ENCODE measurements at regions not wholly inside any gene's neighbourhood (a gene's known extent, or its start where the extent isn't known, plus 50 kb on each side); places are given as distances from the start of the nearest gene placed in this dataset.
"Not testable (repeated sequence)": the region's sequence is repeated elsewhere in the genome, so short reads cannot be mapped to it uniquely, and the experiment has no call there.

GRCh38 chr5:124614105-124614504 lies 132.3 kb downstream of the ZNF608 start:
- Histone ChIP-seq H3K4me3 (no peak overlapping the region), H3K4me1 (no peaks in the 10 kb centered on the region), H3K27me3 (no peaks in the 10 kb centered on the region), H3K27ac (no peak overlapping the region), H3K36me3 (no peaks in the 10 kb centered on the region), H3K9me3 (no peaks in the 10 kb centered on the region)
- no peak for TF ChIP-seq POLR2A (IDR thresholded peaks at IDR 0.05)
- TF ChIP-seq, protein P1, sequence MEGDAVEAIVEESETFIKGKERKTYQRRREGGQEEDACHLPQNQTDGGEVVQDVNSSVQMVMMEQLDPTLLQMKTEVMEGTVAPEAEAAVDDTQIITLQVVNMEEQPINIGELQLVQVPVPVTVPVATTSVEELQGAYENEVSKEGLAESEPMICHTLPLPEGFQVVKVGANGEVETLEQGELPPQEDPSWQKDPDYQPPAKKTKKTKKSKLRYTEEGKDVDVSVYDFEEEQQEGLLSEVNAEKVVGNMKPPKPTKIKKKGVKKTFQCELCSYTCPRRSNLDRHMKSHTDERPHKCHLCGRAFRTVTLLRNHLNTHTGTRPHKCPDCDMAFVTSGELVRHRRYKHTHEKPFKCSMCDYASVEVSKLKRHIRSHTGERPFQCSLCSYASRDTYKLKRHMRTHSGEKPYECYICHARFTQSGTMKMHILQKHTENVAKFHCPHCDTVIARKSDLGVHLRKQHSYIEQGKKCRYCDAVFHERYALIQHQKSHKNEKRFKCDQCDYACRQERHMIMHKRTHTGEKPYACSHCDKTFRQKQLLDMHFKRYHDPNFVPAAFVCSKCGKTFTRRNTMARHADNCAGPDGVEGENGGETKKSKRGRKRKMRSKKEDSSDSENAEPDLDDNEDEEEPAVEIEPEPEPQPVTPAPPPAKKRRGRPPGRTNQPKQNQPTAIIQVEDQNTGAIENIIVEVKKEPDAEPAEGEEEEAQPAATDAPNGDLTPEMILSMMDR (IDR thresholded peaks at IDR 0.05), result no peak
- no peak for DNase-seq

DNA sequence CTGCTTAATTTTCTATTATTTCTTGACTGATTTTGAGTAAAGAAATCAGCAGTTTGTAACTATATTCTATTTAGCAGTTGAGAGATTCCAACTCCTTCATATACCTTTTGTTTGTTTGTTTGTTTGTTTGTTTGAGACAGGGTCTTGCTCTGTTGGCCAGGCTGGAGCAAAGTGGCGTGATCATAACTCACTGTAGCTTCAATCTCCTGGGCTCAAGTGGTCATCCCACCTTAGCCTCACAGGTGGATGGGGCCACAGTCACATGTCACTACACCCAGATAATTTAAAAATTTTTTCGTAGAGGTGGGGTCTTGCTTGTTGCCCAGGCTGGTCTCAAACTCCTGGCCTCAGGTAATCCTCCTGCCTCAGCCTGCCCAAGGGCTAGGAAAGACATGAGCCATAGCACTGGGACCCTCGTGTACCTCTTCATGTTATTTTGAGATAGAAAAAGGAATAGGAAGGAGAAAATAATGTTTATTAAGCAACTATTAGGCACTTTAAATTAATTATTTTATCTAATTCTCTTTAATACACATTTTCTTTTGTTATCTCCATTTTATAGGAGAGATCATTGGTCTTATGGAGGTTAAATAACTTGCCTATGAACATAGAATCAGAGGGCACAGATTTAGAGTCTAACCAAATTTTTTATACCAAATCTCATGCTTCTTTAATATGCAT lies 133.0 kb downstream of the ZNF608 start:
- Histone ChIP-seq H3K27me3 (no peaks in the 10 kb centered on the region), H3K27ac (no peak overlapping the region), H3K9me3 (no peaks in the 10 kb centered on the region), H3K4me1 (no peaks in the 10 kb centered on the region), H3K4me3 (no peak overlapping the region), H3K36me3 (no peaks in the 10 kb centered on the region)
- no peak for DNase-seq
- TF ChIP-seq, protein P1 (IDR thresholded peaks at IDR 0.05), result no peak
- no peak for TF ChIP-seq POLR2A (IDR thresholded peaks at IDR 0.05)

DNA sequence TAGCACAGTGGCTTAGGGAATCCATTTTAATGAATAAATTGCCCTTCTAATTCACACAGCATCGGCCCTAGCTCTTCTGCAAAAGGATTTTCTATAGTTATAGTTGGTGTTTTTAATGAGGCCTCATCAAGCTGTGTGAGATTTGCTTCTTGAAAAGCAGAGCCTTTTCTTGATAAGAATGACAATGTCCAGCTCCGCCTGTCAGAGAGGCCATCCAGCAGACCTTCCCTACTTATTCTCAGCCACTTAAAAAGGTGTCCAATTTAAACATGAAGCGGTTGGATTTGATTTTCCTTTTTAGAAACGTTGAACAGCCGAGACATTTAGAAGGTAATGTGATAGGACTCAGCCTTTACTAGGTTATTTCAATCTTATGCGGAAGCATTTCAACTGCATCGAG lies 134.4 kb downstream of the ZNF608 start:
- Histone ChIP-seq H3K9me3 (no peaks in the 10 kb centered on the region), H3K36me3 (no peaks in the 10 kb centered on the region), H3K4me3 (no peak overlapping the region), H3K27me3 (no peaks in the 10 kb centered on the region), H3K4me1 (no peaks in the 10 kb centered on the region), H3K27ac (no peak overlapping the region)
- DNase-seq, result no peak
- no peak for TF ChIP-seq POLR2A (IDR thresholded peaks at IDR 0.05)
- TF ChIP-seq, protein P1 (IDR thresholded peaks at IDR 0.05), result no peak

DNA sequence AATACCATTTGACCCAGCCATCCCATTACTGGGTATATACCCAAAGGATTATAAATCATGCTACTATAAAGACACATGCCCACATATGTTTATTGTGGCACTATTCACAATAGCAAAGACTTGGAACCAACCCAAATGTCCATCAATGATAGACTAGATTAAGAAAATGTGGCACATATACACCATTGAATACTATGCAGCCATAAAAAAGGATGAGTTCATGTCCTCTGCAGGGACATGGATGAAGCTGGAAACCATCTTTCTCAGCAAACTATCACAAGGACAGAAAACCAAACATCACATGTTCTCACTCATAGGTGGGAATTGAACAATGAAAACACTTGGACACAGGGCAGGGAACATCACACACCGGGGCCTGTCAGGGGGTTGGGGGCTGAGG lies 135.2 kb downstream of the ZNF608 start:
- not testable (repeated sequence) for DNase-seq, H3K27me3 ChIP-seq, H3K4me3 ChIP-seq, H3K4me1 ChIP-seq, H3K27ac ChIP-seq, H3K9me3 ChIP-seq, H3K36me3 ChIP-seq

DNA sequence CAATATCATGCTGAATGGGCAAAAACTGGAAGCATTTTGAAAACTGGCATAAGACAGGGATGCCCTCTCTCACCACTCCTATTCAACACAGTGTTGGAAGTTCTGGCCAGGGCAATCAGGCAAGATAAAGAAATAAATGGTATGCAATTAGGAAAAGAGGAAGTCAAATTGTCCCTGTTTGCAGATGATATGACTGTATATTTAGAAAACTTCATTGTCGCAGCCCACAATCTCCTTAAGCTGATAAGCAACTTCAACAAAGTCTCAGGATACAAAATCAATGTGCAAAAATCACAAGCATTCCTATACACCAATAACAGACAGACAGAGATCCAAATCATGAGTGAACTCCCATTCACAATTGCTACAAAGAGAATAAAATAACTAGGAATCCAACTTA lies 136.8 kb downstream of the ZNF608 start:
- not testable (repeated sequence) for H3K4me3 ChIP-seq, DNase-seq, H3K27me3 ChIP-seq, H3K36me3 ChIP-seq, H3K27ac ChIP-seq, H3K9me3 ChIP-seq, H3K4me1 ChIP-seq

- DNase-seq, result no peak
- H3K27ac ChIP-seq, result no peak overlapping the region
Observed at GRCh38 chr5:124606543-124606942, 139.9 kb downstream of the ZNF608 start.

More at GRCh38 chr5:124606543-124606942, 139.9 kb downstream of the ZNF608 start:
- Histone ChIP-seq H3K4me3 (no peak overlapping the region), H3K9me3 (no peaks in the 10 kb centered on the region), H3K4me1 (no peaks in the 10 kb centered on the region), H3K36me3 (no peaks in the 10 kb centered on the region), H3K27me3 (no peaks in the 10 kb centered on the region)
- TF ChIP-seq, protein P1 (IDR thresholded peaks at IDR 0.05), result no peak
- TF ChIP-seq POLR2A (IDR thresholded peaks at IDR 0.05), result no peak
